Mesendoderm (in vitro differentiated cells): ENCODE measurements at regions not wholly inside any gene's neighbourhood (a gene's known extent, or its start where the extent isn't known, plus 50 kb on each side); places are given as distances from the start of the nearest gene placed in this dataset.

Experiments used
- DNase-seq: peaks from one replicate; pipeline ENCODE4 v3.0.0; 2013
- H2AK5ac ChIP-seq: 2 replicates; pipeline ENCODE4 v1.6.1; 2013; ENCODE audit warnings: low read length, inconsistent platforms
- H2BK120ac ChIP-seq: 2 replicates; pipeline ENCODE4 v1.6.1; 2013; ENCODE audit warnings: low read depth, mild to moderate bottlenecking, low read length, moderate library complexity, mixed read lengths
- H2BK15ac ChIP-seq: replicated peaks from 2 replicates; pipeline ENCODE4 v1.6.1; 2013; ENCODE audit warnings: low read depth, mild to moderate bottlenecking, moderate library complexity
- H2BK5ac ChIP-seq: 2 replicates; pipeline ENCODE4 v1.6.1; 2013; ENCODE audit warnings: low read length, inconsistent platforms
- H3K18ac ChIP-seq: 2 replicates; pipeline ENCODE4 v1.6.1; 2013; ENCODE audit warnings: mild to moderate bottlenecking, low read length, mixed read lengths
- H3K23ac ChIP-seq: one replicate; pipeline ENCODE4 v1.6.1; 2013; ENCODE audit warnings: low read length
- H3K27ac ChIP-seq: 2 replicates; pipeline ENCODE4 v1.5.1; 2013; ENCODE audit warnings: low read depth, mild to moderate bottlenecking, inconsistent platforms, low read length, moderate library complexity
- H3K27me3 ChIP-seq: 2 replicates; pipeline ENCODE4 v1.6.1; 2013; ENCODE audit warnings: low read length, control low read depth, mild to moderate bottlenecking, inconsistent platforms; ENCODE audit not compliant: insufficient read depth, poor library complexity
- H3K36me3 ChIP-seq: 2 replicates; pipeline ENCODE4 v1.6.1; 2013; ENCODE audit warnings: low read length, inconsistent platforms; ENCODE audit not compliant: control insufficient read depth, insufficient read depth
- H3K4ac ChIP-seq: one replicate; pipeline ENCODE4 v1.6.1; 2013; ENCODE audit warnings: low read depth, mild to moderate bottlenecking, low read length, moderate library complexity
- H3K4me1 ChIP-seq: 2 replicates; pipeline ENCODE4 v1.6.1; 2013; ENCODE audit warnings: low read depth, low read length, inconsistent platforms; ENCODE audit not compliant: control insufficient read depth
- H3K4me2 ChIP-seq: 2 replicates; pipeline ENCODE4 v1.6.1; 2013; ENCODE audit warnings: low read length
- H3K4me3 ChIP-seq: 2 replicates; pipeline ENCODE4 v1.5.1; 2013; ENCODE audit warnings: mild to moderate bottlenecking, low read length
- H3K56ac ChIP-seq: one replicate; pipeline ENCODE4 v1.6.1; 2013; ENCODE audit warnings: low read length
- H3K79me1 ChIP-seq: 2 replicates; pipeline ENCODE4 v1.6.1; 2013; ENCODE audit warnings: low read length, inconsistent platforms
- H3K79me2 ChIP-seq: 2 replicates; pipeline ENCODE4 v1.6.1; 2013; ENCODE audit warnings: mild to moderate bottlenecking, low read length; ENCODE audit not compliant: control insufficient read depth, insufficient read depth
- H3K9ac ChIP-seq: 2 replicates; pipeline ENCODE4 v1.6.1; 2013; ENCODE audit warnings: low read length, inconsistent platforms
- H4K5ac ChIP-seq: one replicate; pipeline ENCODE4 v1.6.1; 2013; ENCODE audit warnings: low read length
- H4K8ac ChIP-seq: one replicate; pipeline ENCODE4 v1.6.1; 2013; ENCODE audit warnings: low read depth, mild to moderate bottlenecking, control low read depth, low read length, moderate library complexity
- WGBS: extraction: QIAGEN DNeasy Blood & Tissue Kit; methylation state at CpG from one replicate; pipeline ENCODE4 v1.1.7; 2013; ENCODE audit warnings: low lambda C conversion rate, missing lambda C conversion rate; ENCODE audit not compliant: insufficient coverage; ENCODE audit errors: extremely low coverage; 5-methylcytosine and 5-hydroxymethylcytosine counted together

GRCh38 chr15:47486040-47486439 is 231.3 kb upstream of the SEMA6D start:
- Histone ChIP-seq H3K4ac (no peak overlapping the region), H3K79me2 (no peaks in the 10 kb centered on the region), H3K4me1 (no peaks in the 10 kb centered on the region), H3K36me3 (no peaks in the 10 kb centered on the region), H3K27me3 (no peaks in the 10 kb centered on the region), H2BK5ac (no peak overlapping the region), H4K8ac (no peak overlapping the region), H3K4me3 (no peak overlapping the region), H3K23ac (no peak overlapping the region), H3K9ac (no peak overlapping the region), H3K79me1 (no peaks in the 10 kb centered on the region), H2BK120ac (no peak overlapping the region), H4K5ac (no peak overlapping the region), H2AK5ac (no peak overlapping the region), H3K56ac (no peak overlapping the region), H3K18ac (no peak overlapping the region), H3K4me2 (no peak overlapping the region), H3K27ac (no peak overlapping the region), H2BK15ac (no peak overlapping the region)
- WGBS = no CpG with 5 or more reads among the region's 3 CpGs
- DNase-seq = no peak

GRCh38 chr15:47492195-47492594 is 225.1 kb upstream of the SEMA6D start:
- H3K27ac ChIP-seq = no peak overlapping the region

GRCh38 chr15:47493357-47494247 is 223.7 kb upstream of the SEMA6D start:
- Histone ChIP-seq H3K23ac (no peak overlapping the region), H3K27me3 (no peaks in the 10 kb centered on the region), H2BK5ac (no peak overlapping the region), H4K5ac (no peak overlapping the region), H3K27ac (no peak overlapping the region), H3K4me1 (no peaks in the 10 kb centered on the region), H3K79me1 (no peaks in the 10 kb centered on the region), H3K4ac (no peak overlapping the region), H3K36me3 (no peaks in the 10 kb centered on the region), H2BK15ac (no peak overlapping the region), H3K79me2 (no peaks in the 10 kb centered on the region), H3K4me2 (no peak overlapping the region), H3K9ac (no peak overlapping the region), H3K18ac (no peak overlapping the region), H3K4me3 (no peak overlapping the region), H2AK5ac (no peak overlapping the region), H4K8ac (no peak overlapping the region), H2BK120ac (no peak overlapping the region), H3K56ac (no peak overlapping the region)
- no peak for DNase-seq
- WGBS = no CpG with 5 or more reads among the region's 4 CpGs

More at GRCh38 chr15:47492195-47492594, 225.1 kb upstream of the SEMA6D start:
- H3K79me2 ChIP-seq = no peaks in the 10 kb centered on the region
- H2AK5ac ChIP-seq = no peak overlapping the region
- no peak overlapping the region for H3K56ac ChIP-seq
- no peak overlapping the region for H2BK15ac ChIP-seq
- H3K23ac ChIP-seq = no peak overlapping the region
- H3K36me3 ChIP-seq = no peaks in the 10 kb centered on the region
- DNase-seq = no peak
- H3K79me1 ChIP-seq = no peaks in the 10 kb centered on the region
- H2BK120ac ChIP-seq = no peak overlapping the region
- H3K9ac ChIP-seq = no peak overlapping the region
- no peak overlapping the region for H3K4me2 ChIP-seq
- H3K4ac ChIP-seq = no peak overlapping the region
- no peaks in the 10 kb centered on the region for H3K27me3 ChIP-seq
- no peak overlapping the region for H3K18ac ChIP-seq
- H3K4me3 ChIP-seq = no peak overlapping the region
- H4K8ac ChIP-seq = no peak overlapping the region
- no peak overlapping the region for H4K5ac ChIP-seq
- H3K4me1 ChIP-seq = no peaks in the 10 kb centered on the region
- no peak overlapping the region for H2BK5ac ChIP-seq

GRCh38 chr15:47496343-47497185 is 220.7 kb upstream of the SEMA6D start:
- no CpG with 5 or more reads among the region's 5 CpGs for WGBS

GRCh38 chr15:47500842-47501241 is 216.5 kb upstream of the SEMA6D start:
- no peak overlapping the region for H2BK15ac ChIP-seq
- no peak overlapping the region for H3K18ac ChIP-seq
- DNase-seq = no peak
- H3K23ac ChIP-seq = no peak overlapping the region
- H2BK120ac ChIP-seq = no peak overlapping the region
- H4K5ac ChIP-seq = no peak overlapping the region
- no CpG with 5 or more reads among the region's 2 CpGs for WGBS
- H3K27me3 ChIP-seq = no peaks in the 10 kb centered on the region
- no peaks in the 10 kb centered on the region for H3K4me1 ChIP-seq
- H3K27ac ChIP-seq = no peak overlapping the region
- H3K36me3 ChIP-seq = no peaks in the 10 kb centered on the region
- H3K79me1 ChIP-seq = no peaks in the 10 kb centered on the region
- no peak overlapping the region for H3K4me3 ChIP-seq
- no peaks in the 10 kb centered on the region for H3K79me2 ChIP-seq
- no peak overlapping the region for H2BK5ac ChIP-seq
- H3K56ac ChIP-seq = no peak overlapping the region
- H3K4me2 ChIP-seq = no peak overlapping the region
- H2AK5ac ChIP-seq = no peak overlapping the region
- H4K8ac ChIP-seq = no peak overlapping the region
- H3K4ac ChIP-seq = no peak overlapping the region
- no peak overlapping the region for H3K9ac ChIP-seq

More at GRCh38 chr15:47496343-47497185, 220.7 kb upstream of the SEMA6D start:
- Histone ChIP-seq H3K4me3 (no peak overlapping the region), H3K18ac (no peak overlapping the region), H3K27ac (no peak overlapping the region), H2BK15ac (no peak overlapping the region), H2AK5ac (no peak overlapping the region), H3K79me1 (no peaks in the 10 kb centered on the region), H3K27me3 (no peaks in the 10 kb centered on the region), H3K4me2 (no peak overlapping the region), H2BK120ac (no peak overlapping the region), H4K5ac (no peak overlapping the region), H3K79me2 (no peaks in the 10 kb centered on the region), H3K9ac (no peak overlapping the region), H3K23ac (no peak overlapping the region), H3K4ac (no peak overlapping the region), H4K8ac (no peak overlapping the region), H2BK5ac (no peak overlapping the region), H3K56ac (no peak overlapping the region), H3K36me3 (no peaks in the 10 kb centered on the region), H3K4me1 (no peaks in the 10 kb centered on the region)
- DNase-seq = no peak
